ENCODE measurements at regions not wholly inside any gene's neighbourhood (a gene's known extent, or its start where the extent isn't known, plus 50 kb on each side); places are given as distances from the start of the nearest gene placed in this dataset.

GRCh38 chr3:161579395-161580126 lies 83.0 kb downstream of the OTOL1 start (continued):
- TF ChIP-seq, protein P1, sequence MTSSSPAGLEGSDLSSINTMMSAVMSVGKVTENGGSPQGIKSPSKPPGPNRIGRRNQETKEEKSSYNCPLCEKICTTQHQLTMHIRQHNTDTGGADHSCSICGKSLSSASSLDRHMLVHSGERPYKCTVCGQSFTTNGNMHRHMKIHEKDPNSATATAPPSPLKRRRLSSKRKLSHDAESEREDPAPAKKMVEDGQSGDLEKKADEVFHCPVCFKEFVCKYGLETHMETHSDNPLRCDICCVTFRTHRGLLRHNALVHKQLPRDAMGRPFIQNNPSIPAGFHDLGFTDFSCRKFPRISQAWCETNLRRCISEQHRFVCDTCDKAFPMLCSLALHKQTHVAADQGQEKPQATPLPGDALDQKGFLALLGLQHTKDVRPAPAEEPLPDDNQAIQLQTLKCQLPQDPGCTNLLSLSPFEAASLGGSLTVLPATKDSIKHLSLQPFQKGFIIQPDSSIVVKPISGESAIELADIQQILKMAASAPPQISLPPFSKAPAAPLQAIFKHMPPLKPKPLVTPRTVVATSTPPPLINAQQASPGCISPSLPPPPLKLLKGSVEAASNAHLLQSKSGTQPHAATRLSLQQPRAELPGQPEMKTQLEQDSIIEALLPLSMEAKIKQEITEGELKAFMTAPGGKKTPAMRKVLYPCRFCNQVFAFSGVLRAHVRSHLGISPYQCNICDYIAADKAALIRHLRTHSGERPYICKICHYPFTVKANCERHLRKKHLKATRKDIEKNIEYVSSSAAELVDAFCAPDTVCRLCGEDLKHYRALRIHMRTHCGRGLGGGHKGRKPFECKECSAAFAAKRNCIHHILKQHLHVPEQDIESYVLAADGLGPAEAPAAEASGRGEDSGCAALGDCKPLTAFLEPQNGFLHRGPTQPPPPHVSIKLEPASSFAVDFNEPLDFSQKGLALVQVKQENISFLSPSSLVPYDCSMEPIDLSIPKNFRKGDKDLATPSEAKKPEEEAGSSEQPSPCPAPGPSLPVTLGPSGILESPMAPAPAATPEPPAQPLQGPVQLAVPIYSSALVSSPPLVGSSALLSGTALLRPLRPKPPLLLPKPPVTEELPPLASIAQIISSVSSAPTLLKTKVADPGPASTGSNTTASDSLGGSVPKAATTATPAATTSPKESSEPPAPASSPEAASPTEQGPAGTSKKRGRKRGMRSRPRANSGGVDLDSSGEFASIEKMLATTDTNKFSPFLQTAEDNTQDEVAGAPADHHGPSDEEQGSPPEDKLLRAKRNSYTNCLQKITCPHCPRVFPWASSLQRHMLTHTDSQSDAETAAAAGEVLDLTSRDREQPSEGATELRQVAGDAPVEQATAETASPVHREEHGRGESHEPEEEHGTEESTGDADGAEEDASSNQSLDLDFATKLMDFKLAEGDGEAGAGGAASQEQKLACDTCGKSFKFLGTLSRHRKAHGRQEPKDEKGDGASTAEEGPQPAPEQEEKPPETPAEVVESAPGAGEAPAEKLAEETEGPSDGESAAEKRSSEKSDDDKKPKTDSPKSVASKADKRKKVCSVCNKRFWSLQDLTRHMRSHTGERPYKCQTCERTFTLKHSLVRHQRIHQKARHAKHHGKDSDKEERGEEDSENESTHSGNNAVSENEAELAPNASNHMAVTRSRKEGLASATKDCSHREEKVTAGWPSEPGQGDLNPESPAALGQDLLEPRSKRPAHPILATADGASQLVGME (CRISPR knock-in tag; IDR thresholded peaks at IDR 0.05), result no peak

GRCh38 chr3:161585922-161586321 lies 89.3 kb downstream of the OTOL1 start:
- H3K9me1 ChIP-seq (ENCODE audit: control insufficient read depth, insufficient read depth, low read length), result no peaks in the 10 kb centered on the region
- no peaks in the 10 kb centered on the region for H3K79me2 ChIP-seq (ENCODE audit: control insufficient read depth, insufficient read depth, low read length)
- no peaks in the 10 kb centered on the region for H3K27me3 ChIP-seq (ENCODE audit: control insufficient read depth in 2 of 2, insufficient read depth in 2 of 2, low read length in 2 of 2)
- in situ Hi-C loops (cut with MboI), result no loop called here
- ChIA-PET CTCF (ENCODE audit: low intra/inter-chr PET ratio) (no interaction called here), POLR2A (no interaction called here)
- DNase-seq (ENCODE audit: extremely low read depth in 1 of 4, low spot score in 3 of 4), result no peak
- no TSS peak for BruUV-seq (replicated peaks)
- no peaks in the 10 kb centered on the region for H4K20me1 ChIP-seq (replicated peaks; ENCODE audit: control insufficient read depth, insufficient read depth, low read length)
- H3K36me3 ChIP-seq (ENCODE audit: control insufficient read depth, insufficient read depth, low read length), result no peaks in the 10 kb centered on the region
- no peaks in the 10 kb centered on the region; the same call in 1 of the 2 replicates for H3K9me3 ChIP-seq (replicated peaks; ENCODE audit: control insufficient read depth, insufficient read depth, low read depth, low read length)
- no peak overlapping the region for H3K27ac ChIP-seq (ENCODE audit: extremely low read depth, low read depth, low read length)
- H3K4me2 ChIP-seq (ENCODE audit: insufficient read depth, low read length), result no peak overlapping the region
- intact Hi-C loops (cut with micrococcal nuclease), result no loop called here
- H3K9ac ChIP-seq (ENCODE audit: insufficient read depth in 1 of 2, low read depth in 2 of 2, low read length in 2 of 2), result no peak overlapping the region
- no peak overlapping the region for H2AFZ ChIP-seq (ENCODE audit: low read depth, low read length)
- TF ChIP-seq EWSR1 (IDR thresholded peaks at IDR 0.05; ENCODE audit: borderline replicate concordance, low read depth, partially characterized antibody) (no peak), MXI1 (IDR thresholded peaks at IDR 0.05; ENCODE audit: low read depth, low read length) (no peak), SAFB (IDR thresholded peaks at IDR 0.05; ENCODE audit: borderline replicate concordance, low read depth, low read length) (no peak), HNRNPH1 (optimal IDR thresholded peaks at IDR 0.05; ENCODE audit: low read depth, low read length) (no peak), ARHGAP35 (IDR thresholded peaks at IDR 0.05; ENCODE audit: partially characterized antibody) (no peak), ZNF785 (CRISPR knock-in tag; IDR thresholded peaks at IDR 0.05) (no peak), ZBTB7A (IDR thresholded peaks at IDR 0.05; ENCODE audit: borderline replicate concordance, control insufficient read depth, low read depth, low read length) (no peak), STAG1 (CRISPR knock-in tag; IDR thresholded peaks at IDR 0.05; ENCODE audit: borderline replicate concordance) (no peak), ETS2 (tag; IDR thresholded peaks at IDR 0.05; ENCODE audit: borderline replicate concordance, poor library complexity, severe bottlenecking) (no peak)
- no peak for FAIRE-seq
- ATAC-seq, result no peak
- H3K4me1 ChIP-seq (replicated peaks in 1 of 2; ENCODE audit: control insufficient read depth in 2 of 2, insufficient read depth in 2 of 2, low read length in 2 of 2), result no peaks in the 10 kb centered on the region
- H3K4me3 ChIP-seq, result no peak overlapping the region
